Cardiac muscle cell (in vitro differentiated cells and primary cell): ENCODE measurements at regions not wholly inside any gene's neighbourhood (a gene's known extent, or its start where the extent isn't known, plus 50 kb on each side); places are given as distances from the start of the nearest gene placed in this dataset.

ENCODE experiments used
- DNase-seq, 2 donors: peaks; one replicate each; pipeline versions ENCODE4 v3.0.0 to v3.0.0-alpha.2; 2010 to 2017; ENCODE audit warnings: low read depth in 1 of 2, low spot score in 1 of 2
- H3K27ac ChIP-seq: fragments of 200-600 bp; sonication (generic); 2 replicates; pipeline ENCODE4 v1.5.1; 2016
- H3K27me3 ChIP-seq: fragments of 200-600 bp; sonication (generic); 2 replicates; pipeline ENCODE4 v1.6.0; 2016; ENCODE audit warnings: control low read depth
- H3K36me3 ChIP-seq: fragments of 200-600 bp; sonication (generic); 2 replicates; pipeline ENCODE4 v1.5.1; 2016; ENCODE audit warnings: control low read depth
- H3K4me1 ChIP-seq: fragments of 200-600 bp; sonication (generic); 2 replicates; pipeline ENCODE4 v1.8.1; 2017; ENCODE audit warnings: low read depth, mild to moderate bottlenecking, mixed run types
- H3K4me3 ChIP-seq: fragments of 200-600 bp; sonication (generic); 2 replicates; pipeline ENCODE4 v1.5.1; 2016; ENCODE audit warnings: mild to moderate bottlenecking
- H3K9me3 ChIP-seq: fragments of 200-600 bp; sonication (generic); 2 replicates; pipeline ENCODE4 v1.5.1; 2017; ENCODE audit warnings: low read depth, mild to moderate bottlenecking, control low read depth
- TF ChIP-seq, protein P1 (sequence below): IDR thresholded peaks from 2 replicates; pipeline ENCODE4 v1.5.1; 2012; ENCODE audit warnings: low read depth, mild to moderate bottlenecking, low read length

DNA sequence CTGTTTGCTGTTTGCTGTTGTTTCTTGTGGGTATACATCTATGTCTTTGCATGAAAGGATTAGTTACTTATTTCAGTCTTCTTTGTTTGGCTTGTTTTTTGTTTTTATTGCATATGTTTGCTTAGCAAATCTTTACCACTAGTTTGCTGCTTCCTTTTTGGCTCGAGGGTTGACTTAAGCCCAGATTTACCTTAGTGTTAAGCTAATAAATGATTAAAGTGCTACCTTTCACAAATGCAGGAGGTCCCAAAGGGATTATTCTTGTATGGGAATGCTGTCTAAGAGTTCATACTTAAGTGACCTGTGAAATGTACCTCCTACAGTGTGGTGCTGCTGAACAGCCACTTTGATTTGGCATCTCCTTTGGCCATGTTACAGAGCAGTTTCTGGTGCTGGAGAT, 273.5 kb upstream of the NPY start:
- Histone ChIP-seq H3K36me3 (no peaks in the 10 kb centered on the region), H3K27ac (no peak overlapping the region), H3K4me3 (no peak overlapping the region), H3K9me3 (no peaks in the 10 kb centered on the region), H3K27me3 (no peaks in the 10 kb centered on the region), H3K4me1 (no peaks in the 10 kb centered on the region)
- TF ChIP-seq, protein P1, sequence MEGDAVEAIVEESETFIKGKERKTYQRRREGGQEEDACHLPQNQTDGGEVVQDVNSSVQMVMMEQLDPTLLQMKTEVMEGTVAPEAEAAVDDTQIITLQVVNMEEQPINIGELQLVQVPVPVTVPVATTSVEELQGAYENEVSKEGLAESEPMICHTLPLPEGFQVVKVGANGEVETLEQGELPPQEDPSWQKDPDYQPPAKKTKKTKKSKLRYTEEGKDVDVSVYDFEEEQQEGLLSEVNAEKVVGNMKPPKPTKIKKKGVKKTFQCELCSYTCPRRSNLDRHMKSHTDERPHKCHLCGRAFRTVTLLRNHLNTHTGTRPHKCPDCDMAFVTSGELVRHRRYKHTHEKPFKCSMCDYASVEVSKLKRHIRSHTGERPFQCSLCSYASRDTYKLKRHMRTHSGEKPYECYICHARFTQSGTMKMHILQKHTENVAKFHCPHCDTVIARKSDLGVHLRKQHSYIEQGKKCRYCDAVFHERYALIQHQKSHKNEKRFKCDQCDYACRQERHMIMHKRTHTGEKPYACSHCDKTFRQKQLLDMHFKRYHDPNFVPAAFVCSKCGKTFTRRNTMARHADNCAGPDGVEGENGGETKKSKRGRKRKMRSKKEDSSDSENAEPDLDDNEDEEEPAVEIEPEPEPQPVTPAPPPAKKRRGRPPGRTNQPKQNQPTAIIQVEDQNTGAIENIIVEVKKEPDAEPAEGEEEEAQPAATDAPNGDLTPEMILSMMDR = no peak
- no peak for DNase-seq

DNA sequence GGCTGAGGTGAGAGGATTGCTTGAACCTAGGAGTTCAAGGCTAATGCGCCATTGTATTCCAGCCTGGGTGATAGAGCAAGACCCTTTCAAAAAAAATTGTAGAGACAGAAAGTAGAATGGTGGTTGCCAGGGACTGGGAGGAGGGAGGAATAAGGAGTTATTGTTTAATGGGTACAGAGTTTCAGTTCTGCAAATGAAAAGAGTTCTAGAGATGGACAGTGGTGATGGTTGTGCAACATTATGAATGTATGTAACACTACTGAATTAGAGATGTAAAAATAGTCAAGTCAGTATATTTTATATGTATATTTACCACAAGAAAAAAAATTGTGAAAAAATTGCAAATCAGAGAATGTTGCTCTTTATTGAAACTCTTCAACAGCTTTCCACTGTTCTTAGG, 266.5 kb upstream of the NPY start:
- Histone ChIP-seq H3K4me3 (no peak overlapping the region), H3K27me3 (no peaks in the 10 kb centered on the region), H3K27ac (no peak overlapping the region), H3K4me1 (no peaks in the 10 kb centered on the region), H3K9me3 (no peaks in the 10 kb centered on the region), H3K36me3 (no peaks in the 10 kb centered on the region)
- DNase-seq = no peak
- TF ChIP-seq, protein P1 = no peak

DNA sequence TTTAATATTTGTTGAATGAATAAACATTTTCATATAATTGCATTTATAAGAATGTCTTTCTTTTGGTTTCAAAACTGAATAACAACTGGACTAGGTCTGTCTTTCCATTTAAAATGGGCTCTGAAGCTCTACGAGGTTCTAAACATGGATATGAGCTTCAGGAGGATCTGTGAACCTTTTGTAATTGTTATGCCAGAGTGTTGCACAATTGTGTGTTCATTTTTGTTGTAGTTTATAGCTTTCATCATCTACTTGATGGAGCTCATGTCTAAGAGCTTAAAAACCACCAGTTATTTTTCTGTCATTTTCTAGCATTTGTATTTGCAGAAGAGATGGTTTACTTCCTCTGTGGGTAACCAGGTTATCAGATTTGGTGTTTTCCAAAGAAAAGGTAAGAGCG, 265.7 kb upstream of the NPY start:
- Histone ChIP-seq H3K27me3 (no peaks in the 10 kb centered on the region), H3K27ac (no peak overlapping the region), H3K36me3 (no peaks in the 10 kb centered on the region), H3K4me1 (no peaks in the 10 kb centered on the region), H3K9me3 (no peaks in the 10 kb centered on the region), H3K4me3 (no peak overlapping the region)
- TF ChIP-seq, protein P1 = no peak
- DNase-seq = no peak

DNA sequence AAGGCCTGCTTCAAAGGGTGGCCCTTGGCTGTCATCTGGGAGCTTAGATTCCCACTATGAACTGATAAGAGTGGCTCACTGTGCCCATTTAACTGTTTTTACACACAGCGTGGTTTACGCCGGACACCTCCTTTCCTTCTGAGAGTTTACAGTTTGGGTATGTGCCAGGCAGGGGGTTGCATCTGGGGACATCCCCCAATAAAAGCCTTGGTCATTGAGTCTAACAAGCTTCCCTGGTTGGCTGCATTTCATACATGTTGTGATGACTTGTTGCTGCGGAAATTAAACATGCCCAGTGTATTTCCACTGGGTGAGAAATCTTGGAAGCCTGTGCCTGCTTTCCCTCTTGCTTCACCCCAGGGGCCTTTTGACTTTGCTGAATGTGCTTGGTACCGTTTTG, 264.1 kb upstream of the NPY start:
- Histone ChIP-seq H3K4me1 (no peaks in the 10 kb centered on the region), H3K4me3 (no peak overlapping the region), H3K27me3 (no peaks in the 10 kb centered on the region), H3K9me3 (no peaks in the 10 kb centered on the region), H3K36me3 (no peaks in the 10 kb centered on the region), H3K27ac (no peak overlapping the region)
- TF ChIP-seq, protein P1 = no peak
- DNase-seq = no peak

DNA sequence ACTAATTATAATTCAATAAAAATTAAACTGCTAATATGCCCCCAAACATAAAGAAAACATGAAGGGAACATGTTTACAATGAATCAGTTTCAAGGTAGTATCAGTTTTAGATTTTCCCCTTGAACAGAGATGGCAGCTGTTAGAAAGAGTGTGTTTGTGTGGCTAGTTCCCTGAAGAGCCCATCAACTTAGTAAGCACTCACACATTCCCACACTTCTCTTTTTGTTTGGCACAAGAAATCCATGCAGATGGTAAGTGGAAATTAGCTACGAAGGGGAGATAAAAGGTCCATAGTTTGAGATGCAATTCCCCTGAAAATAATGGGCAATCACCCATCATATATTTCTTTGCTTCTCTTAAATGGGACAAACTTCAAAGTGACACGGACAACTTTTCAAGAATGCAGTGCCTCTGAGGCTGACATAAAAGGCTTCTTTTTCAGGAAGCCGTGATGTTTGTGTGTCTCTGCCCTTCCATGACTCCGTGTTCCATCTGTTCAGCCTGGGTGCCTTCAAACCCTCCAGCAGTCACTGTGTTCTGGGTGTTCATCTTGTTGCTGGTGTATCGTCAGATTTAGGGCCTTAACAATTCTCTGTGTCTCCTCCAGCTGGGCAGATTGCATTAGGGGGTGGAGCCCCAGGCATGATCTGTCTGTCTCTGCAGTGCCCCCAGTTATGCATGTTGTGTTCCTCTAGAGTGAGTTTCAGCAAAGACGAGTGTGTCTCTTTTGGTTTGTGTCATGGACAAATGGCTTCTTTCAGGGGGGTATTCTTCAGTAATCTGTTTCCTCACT, 259.5 kb upstream of the NPY start:
- H3K27me3 ChIP-seq = no peaks in the 10 kb centered on the region
- H3K36me3 ChIP-seq = no peaks in the 10 kb centered on the region
- no peaks in the 10 kb centered on the region for H3K9me3 ChIP-seq
- H3K4me1 ChIP-seq = no peaks in the 10 kb centered on the region
- TF ChIP-seq, protein P1 = no peak
- no peak overlapping the region for H3K4me3 ChIP-seq
- H3K27ac ChIP-seq = no peak overlapping the region
- no peak for DNase-seq
